Right lung (tissue), 2 donors: ENCODE measurements at regions not wholly inside any gene's neighbourhood (a gene's known extent, or its start where the extent isn't known, plus 50 kb on each side); places are given as distances from the start of the nearest gene placed in this dataset.

Experiments
- DNase-seq, 2 donors: peaks; one replicate each; pipeline ENCODE4 v3.0.0-alpha.2; 2013

DNA sequence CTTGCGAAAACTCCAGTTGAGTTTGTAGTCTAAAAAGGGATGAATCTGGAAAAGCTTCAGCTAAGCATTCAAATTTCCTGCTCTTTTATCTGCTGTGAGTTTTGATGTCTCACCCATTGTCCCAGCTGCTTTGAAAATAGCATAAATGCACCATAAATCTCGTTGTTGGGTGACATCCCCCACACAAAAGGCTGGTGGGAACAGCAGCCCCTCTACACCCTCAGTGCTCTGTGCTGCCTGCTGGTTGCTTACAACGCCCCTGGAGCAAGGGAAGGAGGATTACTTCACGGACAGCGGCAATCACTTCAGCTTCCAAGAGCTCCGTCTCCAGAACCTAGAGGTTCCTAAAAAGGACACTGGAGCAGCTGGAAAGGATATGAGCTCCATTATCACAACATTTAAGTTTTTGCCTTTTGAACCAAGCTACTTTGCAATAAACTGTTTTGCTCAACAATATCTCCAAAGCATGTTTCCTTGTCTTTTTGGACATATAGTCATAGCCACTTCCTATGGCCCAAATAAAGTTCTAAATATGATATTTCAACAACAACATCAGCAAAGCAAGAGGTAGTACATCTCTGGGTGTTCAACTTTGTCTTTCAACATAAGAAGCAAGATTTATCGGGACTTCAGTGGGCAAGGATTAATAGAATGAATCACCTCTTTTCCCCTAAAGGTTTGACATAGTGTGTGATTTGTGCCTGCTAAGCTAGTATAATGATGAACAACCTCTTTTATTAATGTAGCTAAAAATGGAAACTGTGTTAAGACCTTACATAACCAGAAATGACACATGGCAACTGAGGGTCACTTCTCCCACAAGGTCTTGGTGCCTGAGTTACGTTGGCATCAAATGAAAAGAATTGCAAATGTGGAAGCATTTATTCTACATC lies 413.5 kb downstream of the TXNL1 start:
- DNase-seq, result no peak

DNA sequence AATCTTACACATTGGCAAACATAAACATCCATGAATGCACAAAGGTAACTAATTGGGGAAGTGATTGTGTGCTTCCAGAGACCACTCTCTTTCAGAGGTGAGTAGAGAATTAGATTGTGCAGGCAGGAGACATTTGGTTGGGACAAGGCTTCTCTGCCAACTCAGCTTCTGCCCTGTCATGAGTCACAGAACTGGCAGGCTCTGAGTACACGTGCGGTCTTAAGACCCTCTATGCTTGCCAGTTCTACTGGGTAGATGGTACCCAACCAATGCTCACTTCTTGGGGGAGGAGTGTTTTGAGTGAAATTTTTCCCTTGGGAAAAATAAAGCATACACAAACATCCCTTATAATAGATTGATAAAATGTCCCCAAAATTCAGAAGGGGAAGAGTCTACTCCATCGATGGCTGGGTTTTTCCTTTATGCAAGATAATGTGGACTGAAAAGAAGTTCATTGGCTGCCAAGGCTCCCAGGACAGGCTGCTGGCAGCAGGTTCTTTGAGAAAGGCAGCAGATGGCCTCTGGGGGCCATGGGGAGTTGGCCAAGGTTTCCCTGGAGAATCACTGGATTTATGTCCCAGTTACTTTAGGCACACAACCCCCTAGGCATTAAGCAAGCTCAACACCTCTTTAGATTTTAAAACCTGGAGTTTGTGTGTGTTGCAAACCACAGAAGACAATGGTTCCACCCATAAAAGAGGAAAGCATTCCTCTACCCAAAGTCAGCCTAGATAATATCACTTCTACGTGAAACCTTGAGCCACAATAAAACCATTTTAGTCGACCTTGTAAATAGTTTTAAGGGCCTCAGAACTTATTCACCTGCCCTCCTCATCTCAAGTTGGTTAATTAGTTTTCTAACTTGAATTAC lies 417.0 kb downstream of the TXNL1 start:
- no peak for DNase-seq

DNA sequence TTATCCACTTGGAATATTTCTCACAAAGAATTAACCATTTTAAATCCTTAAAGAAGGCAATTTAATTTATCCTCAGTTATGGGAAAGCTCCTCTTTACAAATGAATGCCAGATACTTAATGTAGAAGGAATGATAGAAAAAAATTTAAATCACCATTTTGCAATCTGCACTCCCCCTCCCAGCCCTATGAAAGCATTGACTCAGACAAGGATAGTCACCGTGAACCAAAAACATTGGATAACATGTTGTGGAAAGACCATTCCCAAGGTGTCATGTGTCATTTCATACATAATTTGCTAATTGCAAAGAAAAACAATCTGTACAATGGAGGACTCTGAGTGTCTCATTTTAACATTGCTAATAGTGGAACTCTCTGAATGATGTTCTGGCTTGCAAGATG lies 421.0 kb downstream of the TXNL1 start:
- no peak for DNase-seq

DNA sequence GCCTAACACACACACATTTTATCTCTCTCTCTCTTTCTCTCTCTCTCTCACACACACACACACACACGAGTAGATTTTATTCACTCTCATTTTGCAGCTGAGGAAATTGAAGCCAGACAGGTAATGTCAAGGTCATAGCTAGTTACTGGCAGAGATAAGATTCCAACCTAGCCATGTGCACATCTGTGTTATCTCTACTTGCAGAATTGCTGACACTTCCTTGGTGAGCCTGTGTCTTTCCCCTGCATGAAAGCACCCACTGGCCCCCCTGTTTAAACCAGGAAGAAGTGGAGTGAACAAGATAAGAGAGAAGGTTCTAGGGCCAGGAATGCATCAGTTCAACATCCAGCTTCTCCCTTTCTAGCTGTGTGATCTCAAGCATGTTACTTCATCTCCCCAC lies 423.7 kb downstream of the TXNL1 start:
- no peak for DNase-seq

DNA sequence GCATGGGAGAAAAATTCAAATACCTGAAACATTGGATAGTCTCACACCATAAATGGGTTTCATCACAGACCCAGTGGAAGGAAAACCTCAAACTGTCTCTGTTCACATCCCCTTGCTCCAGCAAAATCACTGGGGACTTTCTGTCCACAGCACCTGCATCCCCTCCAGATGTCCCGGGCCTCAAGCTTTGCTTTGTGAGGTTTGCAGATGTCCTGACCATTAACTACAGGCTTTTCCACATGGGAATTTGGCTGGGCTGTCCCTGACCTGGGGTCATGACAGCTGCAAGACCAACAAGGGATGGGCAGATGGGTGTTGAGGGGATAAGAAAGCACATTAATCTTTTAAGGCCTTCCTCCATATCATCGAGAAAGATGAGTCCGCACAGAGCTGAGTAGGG lies 427.9 kb downstream of the TXNL1 start:
- DNase-seq, result no peak

DNA sequence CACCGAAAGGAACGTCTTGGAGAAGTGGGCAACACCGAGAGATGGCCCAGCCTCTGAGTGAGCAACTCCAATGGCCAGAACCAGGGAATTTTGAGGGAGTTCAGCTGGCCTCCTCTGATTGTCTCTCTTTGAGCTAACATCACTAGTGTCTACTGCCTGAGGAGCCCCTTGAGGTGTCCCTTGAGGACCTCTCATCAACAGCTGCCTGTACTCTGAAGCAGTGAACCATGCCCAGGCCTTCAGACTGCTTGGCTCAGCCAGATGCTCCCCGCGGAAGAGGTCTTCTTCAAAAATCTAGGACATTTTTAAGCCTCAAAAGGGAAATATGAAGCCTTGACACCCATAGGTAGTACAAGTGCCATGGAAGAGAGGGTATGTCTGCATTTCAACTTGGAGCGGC lies 430.4 kb downstream of the TXNL1 start:
- DNase-seq, result no peak

DNA sequence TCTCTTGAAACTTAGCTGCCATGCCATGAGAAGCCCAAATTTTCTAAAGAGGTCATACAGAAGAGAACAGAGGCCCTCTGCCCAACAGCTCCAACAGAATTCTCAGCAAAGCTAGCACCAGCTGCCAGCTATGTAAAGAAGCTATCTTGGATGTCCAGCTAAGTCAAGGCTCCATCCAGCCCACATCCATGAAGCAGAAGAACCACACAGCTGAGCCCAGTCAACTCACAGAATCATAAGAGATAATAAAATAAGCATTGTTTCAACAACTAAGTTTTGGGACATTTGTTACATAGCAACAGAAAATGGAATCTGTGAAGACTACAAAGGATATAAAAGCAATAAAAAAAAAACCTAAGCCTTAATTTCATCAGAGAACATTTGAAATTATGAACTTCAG lies 434.3 kb downstream of the TXNL1 start:
- DNase-seq, result no peak

DNA sequence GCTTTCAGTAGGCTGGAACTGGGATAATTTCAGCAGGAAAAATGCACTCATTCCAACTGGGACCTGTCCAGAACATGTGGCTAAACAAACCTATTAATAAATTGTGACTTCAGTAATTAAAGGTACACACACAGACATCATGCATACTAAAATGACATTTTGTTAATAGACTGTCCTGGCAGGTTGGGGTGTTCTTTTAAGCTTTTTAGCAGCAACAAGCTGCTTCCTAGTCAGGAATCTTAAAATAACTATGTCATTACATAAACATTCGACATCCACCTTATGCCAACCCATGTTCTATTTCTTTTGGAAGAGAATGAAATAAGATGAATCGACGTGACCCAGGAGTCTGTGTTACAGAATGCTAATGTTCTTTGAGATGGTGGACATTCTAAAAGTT lies 435.7 kb downstream of the TXNL1 start:
- no peak for DNase-seq

DNA sequence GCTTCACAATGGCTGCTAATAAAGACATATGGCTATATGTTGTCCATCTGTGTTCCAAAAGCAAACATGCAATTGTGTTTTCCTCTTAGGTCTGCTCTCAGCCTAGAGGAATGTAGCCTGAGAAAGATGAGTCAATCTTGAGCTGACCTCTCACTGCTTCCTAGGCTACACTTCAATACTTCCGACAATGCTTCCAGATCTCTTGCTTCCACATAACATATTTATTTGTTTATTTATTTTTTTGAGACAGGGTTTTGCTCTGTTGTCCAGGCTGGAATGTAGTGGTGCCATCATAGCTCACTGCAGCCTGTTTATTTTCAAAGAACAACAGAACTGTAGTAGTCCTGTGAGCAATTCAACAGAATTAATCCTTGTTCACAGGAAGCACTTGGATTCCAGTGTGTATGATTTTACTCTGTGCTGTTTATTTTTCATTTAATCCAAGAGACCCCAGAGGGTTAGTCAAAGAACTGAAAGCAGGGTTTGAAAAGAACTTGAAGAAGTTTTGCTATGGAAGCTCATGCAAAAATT lies 437.9 kb downstream of the TXNL1 start:
- DNase-seq, result no peak

DNA sequence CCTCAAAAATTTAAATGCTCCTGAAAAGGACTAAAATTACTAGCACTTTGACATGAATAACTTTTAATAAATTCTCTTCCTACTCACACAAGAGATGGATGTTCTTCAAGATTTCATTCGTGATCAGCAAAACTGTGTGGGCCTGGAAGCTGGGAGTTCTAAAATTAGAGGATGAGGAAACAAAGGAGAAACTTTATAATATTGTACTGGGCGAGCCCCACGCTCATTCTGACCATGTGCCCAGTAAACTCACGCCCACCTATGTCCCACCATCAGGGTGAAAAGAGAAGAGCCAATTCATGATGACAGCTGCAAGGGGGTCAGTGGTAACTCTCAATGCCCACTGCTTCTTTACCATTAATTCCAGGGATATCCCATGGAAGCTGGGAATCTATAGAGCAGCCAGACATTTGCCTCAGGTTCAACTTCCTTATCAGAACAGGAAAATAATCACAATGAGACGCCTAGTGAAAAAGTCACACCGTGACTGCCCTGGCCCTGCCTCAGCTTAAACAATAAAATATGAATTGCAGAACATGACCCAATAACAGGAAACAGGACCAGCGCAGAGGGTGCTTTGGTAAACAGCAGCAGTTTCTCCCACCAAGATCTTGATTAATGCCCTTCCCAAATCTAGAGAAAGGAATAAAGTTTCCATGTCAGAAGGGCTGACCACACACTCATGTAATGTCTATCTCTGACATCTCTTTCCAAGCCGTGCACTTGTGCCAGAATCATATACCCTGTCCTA lies 438.6 kb downstream of the TXNL1 start:
- DNase-seq, result no peak

DNA sequence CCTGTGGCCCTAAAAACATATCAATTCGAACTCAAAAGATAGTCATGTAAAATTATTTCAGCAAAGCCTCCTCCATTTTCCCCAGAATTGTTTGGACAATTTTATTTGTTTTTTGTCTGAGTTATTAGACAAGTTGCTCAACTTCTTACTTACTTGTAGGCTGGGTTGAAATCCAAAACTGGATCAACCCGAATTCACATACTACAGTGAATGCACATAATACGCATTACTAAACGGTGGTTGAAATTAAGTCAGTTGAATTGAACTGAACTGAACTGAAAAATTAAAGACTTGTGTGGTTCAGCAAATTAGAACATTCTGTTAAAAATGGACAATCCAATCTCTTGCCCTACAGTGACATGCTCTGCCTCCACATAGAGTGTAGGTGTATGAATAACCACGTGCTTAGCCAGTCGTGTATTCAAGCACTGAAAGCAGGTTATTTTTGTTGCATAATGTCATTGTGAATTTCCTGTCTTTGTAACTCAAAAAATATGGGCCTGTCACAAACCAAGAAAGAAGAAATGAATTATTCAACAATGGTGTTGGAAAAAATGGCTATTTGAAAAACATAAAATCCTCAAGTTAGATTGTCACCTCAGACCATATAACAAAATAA lies 441.0 kb downstream of the TXNL1 start:
- no peak for DNase-seq

DNA sequence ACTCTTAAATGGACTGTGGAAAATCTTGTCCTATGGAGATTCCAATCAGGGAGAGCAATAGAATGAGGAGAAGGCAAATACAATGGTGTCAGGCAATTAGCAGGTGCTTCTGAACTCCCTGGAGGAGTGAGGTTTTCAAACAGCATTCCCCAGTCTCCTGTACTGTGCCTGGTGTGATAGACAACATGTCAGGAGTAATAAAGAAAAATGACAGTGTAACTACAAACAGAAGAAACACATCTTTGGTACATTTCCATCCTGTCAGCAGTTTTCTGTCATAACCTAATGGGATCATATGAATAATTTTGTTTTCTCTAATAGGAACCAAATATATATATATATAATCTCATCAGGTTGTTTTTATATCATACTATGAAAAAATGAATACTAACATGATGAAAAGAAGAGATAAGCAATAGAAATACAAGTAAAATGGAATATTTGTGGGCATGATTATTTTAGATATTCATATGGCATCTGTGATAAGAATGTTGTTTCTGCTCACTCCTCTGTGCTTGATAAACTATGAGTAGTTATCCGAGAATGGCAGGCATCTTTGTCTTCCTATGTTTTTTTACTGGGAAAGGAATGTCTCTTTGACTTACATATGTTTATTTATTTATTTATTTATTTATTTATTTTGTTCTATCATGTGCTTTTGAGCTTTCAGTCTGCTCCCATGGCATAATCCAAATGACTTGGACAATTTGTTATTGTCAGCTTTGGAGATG lies 441.7 kb downstream of the TXNL1 start:
- DNase-seq, result no peak

DNA sequence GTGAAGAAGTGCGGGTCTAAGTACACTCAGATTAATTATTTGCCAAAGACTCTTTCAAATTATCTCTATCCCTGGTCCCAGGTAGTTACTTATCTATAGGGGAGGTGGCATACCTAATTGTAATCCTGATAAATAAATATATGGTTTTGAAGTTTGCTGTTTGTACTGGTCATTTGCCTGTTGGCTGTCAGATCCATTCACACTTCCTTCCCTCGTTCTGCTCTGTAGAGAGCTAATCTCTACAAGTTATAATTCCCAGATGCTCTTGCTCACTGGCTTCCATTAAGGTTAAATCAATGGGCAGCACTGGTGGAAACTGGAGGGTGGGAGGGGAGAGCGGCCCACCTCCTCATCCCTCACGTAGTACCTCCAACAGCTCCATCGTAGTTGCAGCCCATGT lies 447.1 kb downstream of the TXNL1 start:
- DNase-seq, result no peak

DNA sequence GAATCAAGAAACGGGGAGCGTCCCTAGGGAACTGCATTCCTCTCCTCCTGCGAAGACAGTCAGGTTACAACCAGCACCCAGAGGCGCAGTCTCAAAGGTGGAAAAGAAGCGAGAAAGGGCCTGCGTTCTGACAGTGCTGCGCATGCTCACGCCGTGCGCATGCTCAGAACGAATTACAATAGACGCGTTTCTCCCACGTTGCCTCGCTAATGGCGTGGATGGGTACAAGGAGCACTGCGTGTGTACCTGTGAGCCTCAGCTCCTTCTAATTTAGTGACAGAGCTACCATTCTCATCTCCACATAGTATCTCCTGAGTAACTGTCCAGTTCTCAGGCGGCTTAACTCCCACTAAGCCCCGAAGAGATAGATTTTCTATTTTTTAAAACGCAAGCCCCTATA lies 448.8 kb downstream of the TXNL1 start:
- DNase-seq, result no peak

DNA sequence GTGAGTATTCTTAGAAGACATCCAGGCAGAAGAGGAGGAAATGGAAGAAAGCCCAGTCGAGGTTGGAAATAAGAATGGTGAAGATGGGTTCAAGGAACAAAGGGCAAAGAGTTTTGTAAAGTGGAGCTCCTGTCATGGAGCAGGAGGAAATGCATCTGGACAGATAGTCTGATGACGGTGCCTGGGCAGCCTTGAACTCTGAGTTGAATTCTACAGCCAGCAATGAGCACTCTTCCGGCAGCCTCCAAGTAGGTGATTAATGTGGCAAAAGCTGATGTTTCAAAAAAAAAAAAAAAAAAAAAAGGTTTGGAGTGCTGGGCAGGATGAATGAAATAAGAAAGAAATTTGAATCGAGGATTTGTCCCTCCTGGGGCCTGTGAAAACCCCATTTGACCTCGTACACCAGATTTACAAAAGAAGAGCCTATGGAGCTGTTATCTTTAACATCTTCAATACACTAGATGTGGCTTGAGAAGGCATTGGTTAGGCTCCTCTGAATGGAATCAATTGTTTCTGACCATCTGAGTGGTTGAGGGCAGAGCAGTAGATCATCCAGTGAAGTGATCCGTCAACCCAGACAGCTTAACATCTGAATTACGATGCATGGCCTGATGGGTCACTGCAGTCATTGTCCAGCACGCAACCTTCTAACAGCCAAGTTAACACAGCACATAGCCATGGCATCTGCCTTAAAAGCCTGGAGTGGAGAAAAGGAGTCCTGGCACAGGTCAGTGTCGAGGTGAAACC lies 449.7 kb downstream of the TXNL1 start:
- no peak for DNase-seq

DNA sequence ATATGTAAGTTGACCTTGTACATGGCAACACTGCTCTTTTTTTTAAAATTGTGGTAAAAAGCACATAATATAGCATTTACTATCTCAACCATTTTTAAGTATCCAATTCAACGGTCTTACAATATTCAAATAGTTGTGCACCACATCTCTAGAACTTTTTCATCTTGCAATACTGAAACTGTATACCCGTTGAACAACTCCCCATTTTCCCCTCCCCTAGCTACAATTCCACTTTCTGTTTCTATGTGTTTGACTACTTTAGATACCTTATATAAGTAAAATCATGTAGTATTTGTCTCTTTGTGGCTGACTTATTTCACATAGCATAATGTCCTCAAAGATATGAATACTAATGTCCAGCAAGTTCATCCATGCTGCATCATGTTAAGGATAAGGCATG lies 452.1 kb downstream of the TXNL1 start:
- no peak for DNase-seq

DNA sequence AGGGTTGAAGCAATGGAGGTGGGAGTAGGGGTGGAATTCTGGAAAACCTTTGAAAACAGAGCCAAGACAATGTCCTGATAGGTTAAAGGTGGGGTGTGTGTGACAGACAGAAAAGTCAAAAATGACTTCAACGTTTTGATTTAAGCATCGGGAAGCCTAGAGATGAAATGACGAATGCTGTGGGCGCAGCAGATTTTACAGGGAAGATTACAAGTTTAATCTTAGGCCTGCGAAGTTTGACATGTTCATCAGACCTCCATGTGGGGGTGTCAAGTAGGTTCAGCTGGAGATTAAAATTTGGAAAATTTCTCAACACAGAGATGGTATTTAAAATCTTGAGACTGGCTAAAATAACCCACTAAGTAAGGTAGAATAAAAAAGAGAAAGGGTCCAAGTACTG lies 453.3 kb downstream of the TXNL1 start:
- DNase-seq, result no peak

DNA sequence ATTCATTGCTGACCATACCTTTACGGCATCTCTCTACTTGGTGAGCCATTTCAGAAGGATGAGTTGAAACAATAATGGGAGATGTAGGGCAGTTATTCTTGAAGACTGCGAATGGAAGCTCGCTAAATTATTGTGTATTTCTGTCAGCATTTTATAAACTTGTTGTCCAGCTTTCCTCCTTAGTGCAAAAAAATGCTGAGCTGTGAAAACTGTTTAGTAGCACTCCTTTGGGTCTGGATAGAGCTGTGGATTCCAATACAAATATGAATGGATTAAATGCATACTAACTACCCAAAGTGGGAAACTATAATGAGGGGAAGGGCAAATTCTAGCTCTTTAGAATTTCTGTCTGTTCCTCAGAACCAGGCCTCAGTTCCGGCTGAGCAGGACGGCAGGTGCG lies 461.6 kb downstream of the TXNL1 start:
- no peak for DNase-seq

DNA sequence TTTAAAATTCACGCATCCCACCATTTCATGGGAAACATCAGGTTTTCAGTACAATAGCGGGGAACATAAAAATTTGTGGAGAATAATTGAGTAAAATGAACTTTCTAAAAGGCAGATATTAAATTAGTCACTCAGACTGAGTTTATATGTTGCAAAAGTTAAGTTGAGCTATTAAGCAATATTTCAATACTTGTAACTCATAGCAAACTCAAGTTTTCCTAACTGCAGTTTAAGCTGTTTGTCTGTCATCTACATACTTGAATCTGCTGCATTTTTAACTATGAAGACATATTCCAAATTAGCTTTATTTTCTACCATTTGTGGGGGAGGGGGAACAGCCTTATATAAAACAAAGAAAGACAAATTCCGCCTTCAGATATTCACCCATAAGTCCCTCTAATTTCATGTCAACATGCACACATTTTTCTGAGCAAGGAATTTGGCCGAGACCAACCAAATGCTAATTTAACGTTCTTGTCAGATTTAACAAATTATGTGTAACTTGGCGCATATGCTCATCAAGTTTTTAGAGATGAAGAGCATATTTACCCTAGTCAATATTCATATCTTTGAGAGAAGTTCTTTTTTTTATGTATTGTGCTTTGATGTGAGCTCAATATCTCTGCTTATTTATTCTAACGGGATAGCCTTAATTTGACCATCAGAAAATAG lies 462.9 kb downstream of the TXNL1 start:
- no peak for DNase-seq
